ENCODE measurements at regions not wholly inside any gene's neighbourhood (a gene's known extent, or its start where the extent isn't known, plus 50 kb on each side); places are given as distances from the start of the nearest gene placed in this dataset.

DNA sequence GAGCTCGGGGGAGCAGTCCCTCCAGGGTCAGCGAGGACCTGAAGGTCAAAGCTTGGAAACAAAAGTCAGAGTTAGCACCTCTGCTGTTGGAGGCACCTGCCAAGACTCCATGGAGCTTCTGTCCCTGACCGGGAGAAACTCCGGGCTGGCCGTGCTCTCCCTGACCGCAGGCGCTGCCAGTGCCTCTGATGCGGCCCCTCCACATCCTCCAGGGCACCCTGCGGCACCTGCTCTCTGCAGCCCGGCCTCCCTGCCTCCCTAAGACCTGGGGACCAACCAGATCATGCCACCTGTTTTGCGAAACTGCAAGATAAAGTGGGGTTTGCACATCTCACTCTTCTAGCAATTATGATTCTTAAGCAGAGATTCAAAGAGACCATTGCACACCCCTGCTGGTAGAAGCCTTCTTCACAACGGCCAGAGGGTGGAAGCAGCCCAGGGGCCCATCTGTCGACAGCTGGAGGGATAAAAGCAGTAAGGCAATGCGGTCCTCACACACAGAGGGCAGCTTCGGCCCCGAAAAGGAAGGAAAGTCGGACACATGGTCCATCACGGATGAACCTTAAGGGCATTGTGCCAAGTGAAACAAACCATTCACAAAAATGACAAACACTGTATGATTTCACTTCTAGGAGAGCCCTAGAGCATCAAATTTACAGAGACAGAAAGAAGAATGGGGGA, 477.1 kb downstream of the BRD1 start:
- DNase-seq (ENCODE audit: low read depth, low spot score): no peak
- H3K27me3 Mint-ChIP-seq (ENCODE audit: low read depth): peaks cover under 1% of the 10 kb centered on the region
- H3K27ac Mint-ChIP-seq (ENCODE audit: unreplicated experiment): no peak overlapping the region
- H3K4me1 Mint-ChIP-seq: no peaks in the 10 kb centered on the region
- TF ChIP-seq, protein P1, sequence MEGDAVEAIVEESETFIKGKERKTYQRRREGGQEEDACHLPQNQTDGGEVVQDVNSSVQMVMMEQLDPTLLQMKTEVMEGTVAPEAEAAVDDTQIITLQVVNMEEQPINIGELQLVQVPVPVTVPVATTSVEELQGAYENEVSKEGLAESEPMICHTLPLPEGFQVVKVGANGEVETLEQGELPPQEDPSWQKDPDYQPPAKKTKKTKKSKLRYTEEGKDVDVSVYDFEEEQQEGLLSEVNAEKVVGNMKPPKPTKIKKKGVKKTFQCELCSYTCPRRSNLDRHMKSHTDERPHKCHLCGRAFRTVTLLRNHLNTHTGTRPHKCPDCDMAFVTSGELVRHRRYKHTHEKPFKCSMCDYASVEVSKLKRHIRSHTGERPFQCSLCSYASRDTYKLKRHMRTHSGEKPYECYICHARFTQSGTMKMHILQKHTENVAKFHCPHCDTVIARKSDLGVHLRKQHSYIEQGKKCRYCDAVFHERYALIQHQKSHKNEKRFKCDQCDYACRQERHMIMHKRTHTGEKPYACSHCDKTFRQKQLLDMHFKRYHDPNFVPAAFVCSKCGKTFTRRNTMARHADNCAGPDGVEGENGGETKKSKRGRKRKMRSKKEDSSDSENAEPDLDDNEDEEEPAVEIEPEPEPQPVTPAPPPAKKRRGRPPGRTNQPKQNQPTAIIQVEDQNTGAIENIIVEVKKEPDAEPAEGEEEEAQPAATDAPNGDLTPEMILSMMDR (conservative IDR thresholded peaks at IDR 0.05): no peak
- H3K4me3 Mint-ChIP-seq: no peak overlapping the region
- H3K9me3 Mint-ChIP-seq: no peaks in the 10 kb centered on the region
- no peaks in the 10 kb centered on the region for H3K36me3 Mint-ChIP-seq (ENCODE audit: low read depth)

GRCh38 chr22:49349841-49350381, 477.8 kb downstream of the BRD1 start:
- Mint-ChIP-seq H3K27ac (ENCODE audit: unreplicated experiment) (no peak overlapping the region), H3K9me3 (no peaks in the 10 kb centered on the region), H3K4me1 (peaks cover under 1% of the 10 kb centered on the region), H3K27me3 (ENCODE audit: low read depth) (no peaks in the 10 kb centered on the region), H3K36me3 (ENCODE audit: low read depth) (no peaks in the 10 kb centered on the region), H3K4me3 (no peak overlapping the region)
- DNase-seq (ENCODE audit: low read depth, low spot score): no peak
- TF ChIP-seq, protein P1 (conservative IDR thresholded peaks at IDR 0.05): no peak

GRCh38 chr22:49349181-49349835, 478.4 kb downstream of the BRD1 start:
- Mint-ChIP-seq H3K27ac (ENCODE audit: unreplicated experiment) (peak overlapping the region; percentile 91), H3K4me3 (no peak overlapping the region), H3K27me3 (ENCODE audit: low read depth) (no peaks in the 10 kb centered on the region), H3K9me3 (no peaks in the 10 kb centered on the region), H3K4me1 (peaks cover 7% of the 10 kb centered on the region), H3K36me3 (ENCODE audit: low read depth) (no peaks in the 10 kb centered on the region)
- no peak for DNase-seq (ENCODE audit: low read depth, low spot score)
- TF ChIP-seq, protein P1 (conservative IDR thresholded peaks at IDR 0.05): no peak

- H3K36me3 Mint-ChIP-seq (ENCODE audit: low read depth): no peaks in the 10 kb centered on the region
- no peak overlapping the region for H3K4me3 Mint-ChIP-seq
- H3K27me3 Mint-ChIP-seq (ENCODE audit: low read depth): no peaks in the 10 kb centered on the region
- H3K4me1 Mint-ChIP-seq: peaks cover 12% of the 10 kb centered on the region
- H3K9me3 Mint-ChIP-seq: no peaks in the 10 kb centered on the region
- no peak for DNase-seq (ENCODE audit: low read depth, low spot score)
- no peak overlapping the region for H3K27ac Mint-ChIP-seq (ENCODE audit: unreplicated experiment)
- TF ChIP-seq, protein P1 (conservative IDR thresholded peaks at IDR 0.05): no peak
Measured at GRCh38 chr22:49348631-49349030, 479.0 kb downstream of the BRD1 start.

GRCh38 chr22:49347376-49347775, 480.3 kb downstream of the BRD1 start:
- Mint-ChIP-seq H3K4me3 (no peak overlapping the region), H3K9me3 (no peaks in the 10 kb centered on the region), H3K36me3 (ENCODE audit: low read depth) (no peaks in the 10 kb centered on the region), H3K4me1 (peaks cover 12% of the 10 kb centered on the region), H3K27ac (ENCODE audit: unreplicated experiment) (no peak overlapping the region), H3K27me3 (ENCODE audit: low read depth) (no peaks in the 10 kb centered on the region)
- no peak for DNase-seq (ENCODE audit: low read depth, low spot score)
- TF ChIP-seq, protein P1 (conservative IDR thresholded peaks at IDR 0.05): no peak

Measured in neural crest cell (in vitro differentiated cells).